Panc1 (cell line): ENCODE measurements at regions not wholly inside any gene's neighbourhood (a gene's known extent, or its start where the extent isn't known, plus 50 kb on each side); places are given as distances from the start of the nearest gene placed in this dataset.

Source experiments
- ATAC-seq: fragments of 200-7000 bp; cut with Tn5 transposase; 2 replicates; pipeline ENCODE4 v1.9.1; 2020; ENCODE audit warnings: mild to moderate bottlenecking, moderate library complexity
- BruUV-seq: library from RNA; stranded (reverse); fragments of 400-500 nt; replicated peaks from 2 replicates; lab custom pipeline; 2021; lab: Mats Ljungman, UMichigan
- CTCF ChIA-PET: fragments of 300-600 bp; sonication (Branson Sonifier 250); formaldehyde crosslinking; loops from one replicate; lab custom pipeline; 2022; ENCODE audit warnings: antibody characterized with exemption; lab: Charles Lee
- POLR2A ChIA-PET: fragments of 300-600 bp; sonication (Branson Sonifier 250); formaldehyde crosslinking; loops from one replicate; lab custom pipeline; 2022; ENCODE audit warnings: antibody characterized with exemption; lab: Charles Lee
- DNase-seq: peaks from one replicate; pipeline ENCODE4 v3.0.0-alpha.2; 2010; ENCODE audit warnings: low read depth, low spot score
- H3K27ac ChIP-seq: 2 replicates; pipeline ENCODE4 v1.5.1; 2011; ENCODE audit warnings: mild to moderate bottlenecking, low read length, inconsistent platforms
- H3K27me3 ChIP-seq: fragments of 200-500 bp; sonication (Bioruptor generic); 2 replicates; pipeline ENCODE4 v1.6.0; 2014; ENCODE audit warnings: low read length, inconsistent platforms; ENCODE audit not compliant: control insufficient read depth, insufficient read depth
- H3K36me3 ChIP-seq: fragments of 200-500 bp; sonication (Bioruptor generic); 2 replicates; pipeline ENCODE4 v1.5.1; 2014; ENCODE audit warnings: inconsistent platforms, mild to moderate bottlenecking, low read length, moderate library complexity; ENCODE audit not compliant: control insufficient read depth, insufficient read depth
- H3K4me1 ChIP-seq: 2 replicates; pipeline ENCODE4 v1.5.1; 2011; ENCODE audit warnings: inconsistent platforms, mild to moderate bottlenecking, low read length, moderate library complexity; ENCODE audit not compliant: control insufficient read depth, insufficient read depth
- H3K4me3 ChIP-seq, 2 experiments: 2 replicates each; pipeline ENCODE4 v1.5.1; 2011 to 2012; ENCODE audit warnings: low read depth in 2 of 2, low read length in 2 of 2, mild to moderate bottlenecking in 2 of 2, inconsistent platforms in 1 of 2, moderate library complexity in 1 of 2
- H3K9me3 ChIP-seq: fragments of 200-500 bp; sonication (Bioruptor generic); 2 replicates; pipeline ENCODE4 v1.5.1; 2014; ENCODE audit warnings: low read depth, mild to moderate bottlenecking, inconsistent platforms, low read length, moderate library complexity; ENCODE audit not compliant: control insufficient read depth, insufficient read depth
- POLR2AphosphoS5 ChIP-seq: IDR thresholded peaks from 2 replicates; pipeline ENCODE4 v1.6.1; 2012; ENCODE audit warnings: mild to moderate bottlenecking, low read depth, low read length, moderate library complexity
- SIN3A ChIP-seq: IDR thresholded peaks from 2 replicates; pipeline ENCODE4 v1.6.1; 2012; ENCODE audit warnings: low read depth, mild to moderate bottlenecking, low read length, moderate library complexity, borderline replicate concordance; ENCODE audit not compliant: insufficient read depth
- TCF7L2 ChIP-seq: IDR thresholded peaks from 2 replicates; pipeline ENCODE4 v1.6.1; 2011; ENCODE audit warnings: mild to moderate bottlenecking, low read depth, low read length, inconsistent platforms
- in situ Hi-C: cut with HindIII; loops from 2 replicates; pipeline ENCODE4 v1.10.0; 2016; ENCODE audit warnings: low sequenced_read_pairs, low pct_unique_long_range_greater_than_20kb
- intact Hi-C: fragments of 100-400 bp; cut with micrococcal nuclease; formaldehyde crosslinking; loops from one replicate; pipeline ENCODE4 v1.10.0; 2022; ENCODE audit not compliant: unreplicated experiment
- TF ChIP-seq, protein P1 (sequence below), 2 experiments: IDR thresholded peaks; 2 replicates each; pipeline ENCODE4 v1.6.1; 2011 to 2012; ENCODE audit warnings: low read depth in 2 of 2, control low read depth in 1 of 2, low read length in 1 of 2, mild to moderate bottlenecking in 1 of 2, moderate library complexity in 1 of 2; ENCODE audit not compliant: insufficient read depth in 1 of 2
- TF ChIP-seq, protein P2 (sequence below): fragments of 450-650 bp; IDR thresholded peaks from 2 replicates; pipeline ENCODE4 v1.5.1; 2017; ENCODE audit warnings: mild to moderate bottlenecking

DNA sequence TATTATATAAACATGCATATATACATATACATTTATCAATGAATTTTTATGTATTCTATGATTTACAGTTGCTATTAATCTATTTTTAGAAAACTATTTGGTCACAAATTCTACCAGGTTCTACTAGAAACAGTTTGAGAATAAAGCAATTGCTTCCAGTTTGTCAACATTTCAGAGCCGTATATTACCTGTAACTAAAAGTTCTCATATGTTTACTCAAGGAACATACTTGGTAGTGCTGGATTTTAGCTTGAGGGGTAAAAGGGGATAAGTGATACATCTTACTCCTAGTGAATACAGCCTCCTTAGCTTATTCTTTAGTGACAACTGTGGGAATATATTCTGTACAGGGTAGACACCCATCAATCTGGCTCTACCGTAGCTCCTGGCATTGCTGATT, 1590.5 kb upstream of the LRRTM3 start:
- ATAC-seq = no peak
- intact Hi-C loops = no loop called here
- Histone ChIP-seq H3K4me3 (no peak overlapping the region), H3K27ac (no peak overlapping the region), H3K36me3 (no peaks in the 10 kb centered on the region), H3K9me3 (peaks cover 4% of the 10 kb centered on the region; the same call in 1 of the 2 replicates), H3K27me3 (no peaks in the 10 kb centered on the region), H3K4me1 (no peaks in the 10 kb centered on the region)
- BruUV-seq = no TSS peak
- TF ChIP-seq POLR2AphosphoS5 = no peak
- TF ChIP-seq, protein P1, sequence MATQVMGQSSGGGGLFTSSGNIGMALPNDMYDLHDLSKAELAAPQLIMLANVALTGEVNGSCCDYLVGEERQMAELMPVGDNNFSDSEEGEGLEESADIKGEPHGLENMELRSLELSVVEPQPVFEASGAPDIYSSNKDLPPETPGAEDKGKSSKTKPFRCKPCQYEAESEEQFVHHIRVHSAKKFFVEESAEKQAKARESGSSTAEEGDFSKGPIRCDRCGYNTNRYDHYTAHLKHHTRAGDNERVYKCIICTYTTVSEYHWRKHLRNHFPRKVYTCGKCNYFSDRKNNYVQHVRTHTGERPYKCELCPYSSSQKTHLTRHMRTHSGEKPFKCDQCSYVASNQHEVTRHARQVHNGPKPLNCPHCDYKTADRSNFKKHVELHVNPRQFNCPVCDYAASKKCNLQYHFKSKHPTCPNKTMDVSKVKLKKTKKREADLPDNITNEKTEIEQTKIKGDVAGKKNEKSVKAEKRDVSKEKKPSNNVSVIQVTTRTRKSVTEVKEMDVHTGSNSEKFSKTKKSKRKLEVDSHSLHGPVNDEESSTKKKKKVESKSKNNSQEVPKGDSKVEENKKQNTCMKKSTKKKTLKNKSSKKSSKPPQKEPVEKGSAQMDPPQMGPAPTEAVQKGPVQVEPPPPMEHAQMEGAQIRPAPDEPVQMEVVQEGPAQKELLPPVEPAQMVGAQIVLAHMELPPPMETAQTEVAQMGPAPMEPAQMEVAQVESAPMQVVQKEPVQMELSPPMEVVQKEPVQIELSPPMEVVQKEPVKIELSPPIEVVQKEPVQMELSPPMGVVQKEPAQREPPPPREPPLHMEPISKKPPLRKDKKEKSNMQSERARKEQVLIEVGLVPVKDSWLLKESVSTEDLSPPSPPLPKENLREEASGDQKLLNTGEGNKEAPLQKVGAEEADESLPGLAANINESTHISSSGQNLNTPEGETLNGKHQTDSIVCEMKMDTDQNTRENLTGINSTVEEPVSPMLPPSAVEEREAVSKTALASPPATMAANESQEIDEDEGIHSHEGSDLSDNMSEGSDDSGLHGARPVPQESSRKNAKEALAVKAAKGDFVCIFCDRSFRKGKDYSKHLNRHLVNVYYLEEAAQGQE (IDR thresholded peaks at IDR 0.05; ENCODE audit: insufficient read depth in 1 of 2, low read depth in 2 of 2, low read length in 1 of 2) = no peak
- TF ChIP-seq TCF7L2 = no peak
- TF ChIP-seq, protein P2, sequence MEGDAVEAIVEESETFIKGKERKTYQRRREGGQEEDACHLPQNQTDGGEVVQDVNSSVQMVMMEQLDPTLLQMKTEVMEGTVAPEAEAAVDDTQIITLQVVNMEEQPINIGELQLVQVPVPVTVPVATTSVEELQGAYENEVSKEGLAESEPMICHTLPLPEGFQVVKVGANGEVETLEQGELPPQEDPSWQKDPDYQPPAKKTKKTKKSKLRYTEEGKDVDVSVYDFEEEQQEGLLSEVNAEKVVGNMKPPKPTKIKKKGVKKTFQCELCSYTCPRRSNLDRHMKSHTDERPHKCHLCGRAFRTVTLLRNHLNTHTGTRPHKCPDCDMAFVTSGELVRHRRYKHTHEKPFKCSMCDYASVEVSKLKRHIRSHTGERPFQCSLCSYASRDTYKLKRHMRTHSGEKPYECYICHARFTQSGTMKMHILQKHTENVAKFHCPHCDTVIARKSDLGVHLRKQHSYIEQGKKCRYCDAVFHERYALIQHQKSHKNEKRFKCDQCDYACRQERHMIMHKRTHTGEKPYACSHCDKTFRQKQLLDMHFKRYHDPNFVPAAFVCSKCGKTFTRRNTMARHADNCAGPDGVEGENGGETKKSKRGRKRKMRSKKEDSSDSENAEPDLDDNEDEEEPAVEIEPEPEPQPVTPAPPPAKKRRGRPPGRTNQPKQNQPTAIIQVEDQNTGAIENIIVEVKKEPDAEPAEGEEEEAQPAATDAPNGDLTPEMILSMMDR = no peak
- TF ChIP-seq SIN3A = no peak
- ChIA-PET CTCF (no interaction called here), POLR2A (no interaction called here)
- no peak for DNase-seq
- in situ Hi-C loops = no loop called here

DNA sequence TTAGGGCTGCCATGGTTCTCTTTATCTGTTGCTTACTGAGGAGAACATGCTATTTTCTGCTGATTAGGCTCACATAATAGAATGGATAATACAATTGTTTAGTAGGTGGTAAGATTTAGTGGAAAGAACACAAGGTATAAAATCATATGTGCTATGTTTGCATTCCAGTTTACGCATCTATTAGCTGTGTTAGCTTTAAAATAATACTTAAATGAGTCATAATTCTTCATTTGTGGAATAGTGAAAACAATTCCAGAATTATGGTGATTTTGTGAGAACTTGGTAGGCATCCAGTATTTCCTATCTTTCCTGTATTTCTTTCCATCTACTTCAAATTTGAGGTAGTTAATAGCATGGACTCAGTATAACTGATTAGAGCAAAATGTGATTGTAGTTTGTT, 1585.5 kb upstream of the LRRTM3 start:
- in situ Hi-C loops (no loop called here), intact Hi-C loops (no loop called here)
- DNase-seq = no peak
- H3K27me3 ChIP-seq = no peaks in the 10 kb centered on the region
- CTCF ChIA-PET = no interaction called here
- TF ChIP-seq, protein P2 = no peak
- TF ChIP-seq SIN3A = no peak
- TF ChIP-seq POLR2AphosphoS5 = no peak
- TF ChIP-seq TCF7L2 = no peak
- TF ChIP-seq, protein P1 (IDR thresholded peaks at IDR 0.05; ENCODE audit: insufficient read depth in 1 of 2, low read depth in 2 of 2, low read length in 1 of 2) = no peak
- ATAC-seq = no peak
- no TSS peak for BruUV-seq
- H3K9me3 ChIP-seq = peaks cover 4% of the 10 kb centered on the region; the same call in 1 of the 2 replicates
- H3K4me1 ChIP-seq = no peaks in the 10 kb centered on the region
- no peak overlapping the region for H3K27ac ChIP-seq
- H3K36me3 ChIP-seq = no peaks in the 10 kb centered on the region
- no peak overlapping the region for H3K4me3 ChIP-seq
- POLR2A ChIA-PET = no interaction called here
